ENCODE measurements at regions not wholly inside any gene's neighbourhood (a gene's known extent, or its start where the extent isn't known, plus 50 kb on each side); places are given as distances from the start of the nearest gene placed in this dataset.
"Not testable (repeated sequence)": the region's sequence is repeated elsewhere in the genome, so short reads cannot be mapped to it uniquely, and the experiment has no call there.

GRCh38 chr1:94672934-94673333 lies 131.4 kb upstream of the F3 start:
- DNase-seq (ENCODE audit: low spot score), result no peak

GRCh38 chr1:94672001-94672400 lies 130.4 kb upstream of the F3 start:
- no peak for DNase-seq (ENCODE audit: low spot score)

- no peak for DNase-seq (ENCODE audit: low spot score)
Observed at GRCh38 chr1:94670273-94670672, 128.7 kb upstream of the F3 start.

DNA sequence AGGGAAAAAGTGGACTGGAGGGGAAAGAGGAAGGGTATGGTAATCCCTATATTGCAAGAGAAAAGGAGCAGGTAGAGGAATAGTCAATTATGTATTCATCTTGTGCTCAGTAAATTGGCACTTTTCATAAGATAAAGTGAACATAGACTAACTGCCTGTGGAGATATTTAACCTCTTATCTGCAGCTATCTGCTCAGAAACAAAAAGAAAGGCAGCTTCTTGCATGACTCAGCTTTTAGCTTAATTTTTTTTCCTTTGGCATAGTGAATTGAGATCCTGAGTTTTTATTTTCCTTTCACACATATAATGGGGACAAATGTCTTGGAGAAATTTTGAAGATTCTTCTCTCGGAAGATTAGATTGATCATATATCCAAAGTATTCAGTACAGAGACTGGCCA lies 127.6 kb upstream of the F3 start:
- DNase-seq (ENCODE audit: low spot score), result no peak

GRCh38 chr1:94668528-94668927 lies 127.0 kb upstream of the F3 start:
- DNase-seq (ENCODE audit: low spot score), result no peak

- DNase-seq (ENCODE audit: low spot score), result no peak
Observed at GRCh38 chr1:94667818-94668217, 126.3 kb upstream of the F3 start.

- no peak for DNase-seq (ENCODE audit: low spot score)
Observed at GRCh38 chr1:94666797-94667196, 125.2 kb upstream of the F3 start.

GRCh38 chr1:94661431-94661932 lies 119.9 kb upstream of the F3 start:
- no peak for DNase-seq (ENCODE audit: low spot score)

DNA sequence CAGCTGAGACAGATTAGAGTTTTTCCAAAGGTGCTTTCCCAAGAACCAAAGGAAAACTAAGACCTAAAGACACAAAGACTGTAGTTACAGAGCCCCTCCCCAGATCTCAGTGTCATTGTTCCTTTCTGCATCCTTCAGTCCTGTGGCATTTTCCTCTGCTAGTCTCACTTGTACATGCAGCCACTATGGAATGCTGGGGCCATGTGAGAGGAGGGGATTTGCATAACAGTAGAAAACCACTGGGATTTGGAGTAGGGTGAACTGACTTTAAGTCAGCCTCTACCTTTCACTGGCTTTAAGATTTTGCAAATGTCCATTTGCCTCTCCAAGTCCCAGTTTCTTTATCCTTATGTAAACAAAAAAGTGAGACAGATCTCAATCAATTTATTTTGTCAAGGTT lies 119.4 kb upstream of the F3 start:
- no peak for DNase-seq (ENCODE audit: low spot score)

DNA sequence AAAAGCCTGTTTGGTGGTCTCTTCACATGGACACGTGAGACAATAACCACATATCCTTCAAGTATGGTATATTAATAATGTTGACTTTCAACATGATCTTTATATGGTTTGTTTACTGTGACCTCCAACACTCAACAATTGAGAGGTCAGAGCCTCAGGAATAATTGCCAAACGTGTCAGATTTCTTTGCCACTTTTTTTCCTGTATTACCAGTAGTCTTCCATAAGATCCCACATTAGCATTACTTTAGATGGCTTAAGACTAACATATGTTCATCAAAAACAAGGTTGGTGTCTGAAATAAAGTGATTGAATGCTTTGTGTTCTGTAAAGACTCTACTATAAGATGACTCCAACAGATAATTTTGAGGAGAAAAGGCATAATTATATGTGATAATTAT lies 118.7 kb upstream of the F3 start:
- no peak for DNase-seq (ENCODE audit: low spot score)

GRCh38 chr1:94659202-94659601 lies 117.6 kb upstream of the F3 start:
- not testable (repeated sequence) for DNase-seq (ENCODE audit: low spot score)

DNA sequence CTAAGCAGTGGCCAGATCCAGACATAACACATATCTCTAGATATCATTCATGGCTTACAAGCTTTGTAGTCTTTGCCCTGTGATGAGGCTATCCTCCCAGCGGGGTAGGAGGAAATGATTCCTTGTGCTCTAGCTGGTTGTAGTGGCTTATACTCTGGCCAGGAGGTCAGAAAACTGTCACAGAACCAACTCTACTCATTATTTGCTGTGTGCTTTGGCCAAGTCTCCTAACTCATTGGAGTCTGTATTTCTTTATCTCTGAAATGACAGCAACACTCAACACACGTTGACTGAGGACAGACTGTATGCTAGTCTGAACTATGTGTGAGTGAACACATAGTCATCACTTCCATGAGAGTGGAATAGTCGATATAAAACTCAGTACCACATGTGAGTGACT lies 116.7 kb upstream of the F3 start:
- DNase-seq (ENCODE audit: low spot score), result no peak

GRCh38 chr1:94657776-94658175 lies 116.2 kb upstream of the F3 start:
- DNase-seq (ENCODE audit: low spot score), result not testable (repeated sequence)

GRCh38 chr1:94656967-94657366 lies 115.4 kb upstream of the F3 start:
- DNase-seq (ENCODE audit: low spot score), result no peak

GRCh38 chr1:94654919-94655318 lies 113.4 kb upstream of the F3 start:
- no peak for DNase-seq (ENCODE audit: low spot score)

GRCh38 chr1:94654459-94654858 lies 112.9 kb upstream of the F3 start:
- no peak for DNase-seq (ENCODE audit: low spot score)

GRCh38 chr1:94654031-94654430 lies 112.5 kb upstream of the F3 start:
- no peak for DNase-seq (ENCODE audit: low spot score)

DNA sequence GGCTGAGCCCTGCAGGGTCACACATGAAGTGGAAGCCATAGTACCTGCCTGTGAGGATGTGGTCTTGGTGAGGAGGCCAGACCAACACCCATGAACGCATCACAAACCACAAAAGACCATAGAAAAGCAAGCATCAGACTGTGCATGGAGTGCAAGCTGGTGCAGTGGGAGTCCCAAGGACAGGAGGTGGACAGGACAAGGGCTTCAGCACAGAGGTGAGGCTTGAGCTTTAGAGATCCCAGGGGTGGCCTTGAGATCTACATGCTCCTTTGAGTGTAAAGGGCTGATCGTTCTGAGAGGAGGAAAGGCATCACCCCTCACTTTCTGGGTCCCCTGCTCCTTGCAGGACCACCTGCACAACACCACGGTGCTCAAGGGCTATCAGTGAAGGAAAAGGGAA lies 111.9 kb upstream of the F3 start:
- no peak for DNase-seq (ENCODE audit: low spot score)

- DNase-seq (ENCODE audit: low spot score), result no peak
Observed at GRCh38 chr1:94651076-94651475, 109.5 kb upstream of the F3 start.

- DNase-seq (ENCODE audit: low spot score), result no peak
Observed at GRCh38 chr1:94650301-94650700, 108.7 kb upstream of the F3 start.

- DNase-seq (ENCODE audit: low spot score), result no peak
Observed at GRCh38 chr1:94648225-94649007, 106.9 kb upstream of the F3 start.

- DNase-seq (ENCODE audit: low spot score), result no peak
Observed at GRCh38 chr1:94646786-94647555, 105.4 kb upstream of the F3 start.

- DNase-seq (ENCODE audit: low spot score), result no peak
Observed at GRCh38 chr1:94646141-94646643, 104.6 kb upstream of the F3 start.
